ENCODE measurements at regions not wholly inside any gene's neighbourhood (a gene's known extent, or its start where the extent isn't known, plus 50 kb on each side); places are given as distances from the start of the nearest gene placed in this dataset.
"Not testable (repeated sequence)": the region's sequence is repeated elsewhere in the genome, so short reads cannot be mapped to it uniquely, and the experiment has no call there.

- no peak for DNase-seq
- in situ Hi-C loops (cut with MboI; ENCODE audit: low pct_ligation_motif_present in 1 of 4, low pct_unique_long_range_greater_than_20kb in 1 of 4, low sequenced_read_pairs in 3 of 4): no loop called here
- 83% methylated on average over 10 of the region's 11 CpGs; no CpG with 5 or more reads in 1 of the 2 donors for WGBS, 2 donors (ENCODE audit: low coverage in 1 of 2)
- no peaks in the 10 kb centered on the region for H3K9me3 ChIP-seq
- intact Hi-C loops (cut with DNase I; ENCODE audit: low total_unique reads): no loop called here
- no peak overlapping the region for H3K27ac ChIP-seq
- no peak overlapping the region for H3K4me3 ChIP-seq
- TF ChIP-seq POLR2A (IDR thresholded peaks at IDR 0.05) (no peak), POLR2AphosphoS5 (IDR thresholded peaks at IDR 0.05) (no peak), CTCF (IDR thresholded peaks at IDR 0.05) (no peak), EP300 (IDR thresholded peaks at IDR 0.05; ENCODE audit: low read depth) (no peak)
- no peaks in the 10 kb centered on the region for H3K27me3 ChIP-seq
- H3K4me1 ChIP-seq: no peaks in the 10 kb centered on the region
- H3K36me3 ChIP-seq: no peaks in the 10 kb centered on the region
These were observed 270.0 kb downstream of the CENPC start for GRCh38 chr4:67275179-67275750.

DNA sequence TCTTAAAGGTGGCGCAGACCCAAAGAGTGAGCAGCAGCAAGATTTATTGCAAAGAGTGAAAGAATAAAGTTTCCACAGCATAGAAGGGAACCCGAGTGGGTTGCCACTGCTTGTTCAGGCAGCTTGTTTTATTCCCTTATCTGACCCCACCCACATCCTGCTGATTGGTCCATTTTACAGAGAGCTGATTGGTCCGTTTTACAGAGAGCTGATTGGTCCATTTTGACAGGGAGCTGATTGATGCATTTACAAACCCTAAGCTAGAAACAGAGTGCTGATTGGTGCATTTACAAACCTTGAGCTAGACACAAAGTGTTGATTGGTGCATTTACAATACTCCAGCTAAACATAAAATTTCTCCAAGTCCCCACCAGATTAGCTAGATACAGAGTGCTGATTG, 270.6 kb downstream of the CENPC start:
- H3K4me3 ChIP-seq; intact Hi-C loops (cut with DNase I; ENCODE audit: low total_unique reads); H3K27me3 ChIP-seq; H3K27ac ChIP-seq; H3K36me3 ChIP-seq; H3K4me1 ChIP-seq; DNase-seq; in situ Hi-C loops (cut with MboI; ENCODE audit: low pct_ligation_motif_present in 1 of 4, low pct_unique_long_range_greater_than_20kb in 1 of 4, low sequenced_read_pairs in 3 of 4); H3K9me3 ChIP-seq: not testable (repeated sequence)
- WGBS, 2 donors (ENCODE audit: low coverage in 1 of 2): 76% methylated on average over 3 of the region's 3 CpGs; no CpG with 5 or more reads in 1 of the 2 donors

GRCh38 chr4:67273666-67274065, 271.6 kb downstream of the CENPC start:
- TF ChIP-seq POLR2AphosphoS5 (IDR thresholded peaks at IDR 0.05) (no peak), EP300 (IDR thresholded peaks at IDR 0.05; ENCODE audit: low read depth) (no peak), CTCF (IDR thresholded peaks at IDR 0.05) (no peak), POLR2A (IDR thresholded peaks at IDR 0.05) (no peak)
- Histone ChIP-seq H3K4me3 (no peak overlapping the region), H3K27me3 (no peaks in the 10 kb centered on the region), H3K27ac (no peak overlapping the region), H3K36me3 (no peaks in the 10 kb centered on the region), H3K4me1 (no peaks in the 10 kb centered on the region), H3K9me3 (no peaks in the 10 kb centered on the region)
- DNase-seq: no peak
- in situ Hi-C loops (cut with MboI; ENCODE audit: low pct_ligation_motif_present in 1 of 4, low pct_unique_long_range_greater_than_20kb in 1 of 4, low sequenced_read_pairs in 3 of 4): no loop called here
- WGBS, 2 donors (ENCODE audit: low coverage in 1 of 2): 60% methylated on average over 2 of the region's 2 CpGs; no CpG with 5 or more reads in 1 of the 2 donors
- intact Hi-C loops (cut with DNase I; ENCODE audit: low total_unique reads): no loop called here

DNA sequence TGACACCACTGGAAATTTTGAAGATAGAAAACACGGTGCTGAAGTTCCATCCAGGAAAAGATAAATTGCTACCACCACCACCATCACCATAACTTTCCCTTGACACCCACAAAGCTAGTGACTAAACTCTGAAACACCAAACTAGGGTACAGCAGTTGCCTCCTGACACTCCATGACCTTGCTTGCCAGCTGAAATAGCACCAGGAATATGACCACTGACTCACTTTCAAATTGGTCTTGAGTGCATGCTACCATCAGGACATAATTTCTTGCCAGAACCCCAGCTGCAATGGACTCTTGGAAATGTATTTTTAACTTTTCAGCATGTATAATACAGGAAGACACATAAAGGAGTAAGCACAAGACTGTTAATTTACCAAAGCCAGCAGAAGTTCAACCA, 283.3 kb downstream of the CENPC start:
- TF ChIP-seq POLR2AphosphoS5 (IDR thresholded peaks at IDR 0.05): no peak
- TF ChIP-seq POLR2A (IDR thresholded peaks at IDR 0.05): no peak
- TF ChIP-seq CTCF (IDR thresholded peaks at IDR 0.05): no peak
- no peak for TF ChIP-seq EP300 (IDR thresholded peaks at IDR 0.05; ENCODE audit: low read depth)
- in situ Hi-C loops (cut with MboI; ENCODE audit: low pct_ligation_motif_present in 1 of 4, low pct_unique_long_range_greater_than_20kb in 1 of 4, low sequenced_read_pairs in 3 of 4) (no loop called here), intact Hi-C loops (cut with DNase I; ENCODE audit: low total_unique reads) (no loop called here)
- Histone ChIP-seq H3K4me3 (no peak overlapping the region), H3K4me1 (no peaks in the 10 kb centered on the region), H3K36me3 (no peaks in the 10 kb centered on the region), H3K9me3 (no peaks in the 10 kb centered on the region), H3K27me3 (no peaks in the 10 kb centered on the region), H3K27ac (no peak overlapping the region)
- 67 to 84% methylated on average over 1 of the region's 1 CpG for WGBS, 2 donors (ENCODE audit: low coverage in 1 of 2)
- no peak for DNase-seq
